Fibroblast of lung (primary cell): ENCODE measurements at regions not wholly inside any gene's neighbourhood (a gene's known extent, or its start where the extent isn't known, plus 50 kb on each side); places are given as distances from the start of the nearest gene placed in this dataset.
"Not testable (repeated sequence)": the region's sequence is repeated elsewhere in the genome, so short reads cannot be mapped to it uniquely, and the experiment has no call there.

Experiments
- DNase-seq, 2 donors: peaks; one replicate each; pipeline versions ENCODE4 v3.0.0 to v3.0.0-alpha.2; 2010; ENCODE audit warnings: low read depth in 2 of 2
- H2AFZ ChIP-seq: 2 replicates; pipeline ENCODE4 v1.5.1; 2012; ENCODE audit warnings: low read length, control low read depth, inconsistent platforms
- H3K27ac ChIP-seq: 2 replicates; pipeline ENCODE4 v1.5.1; 2011; ENCODE audit warnings: low read length, control low read depth; ENCODE audit not compliant: insufficient read depth
- H3K27me3 ChIP-seq: 2 replicates; pipeline ENCODE4 v1.5.1; 2011; ENCODE audit warnings: mild to moderate bottlenecking, low read length; ENCODE audit not compliant: control insufficient read depth, insufficient read depth
- H3K36me3 ChIP-seq: 2 replicates; pipeline ENCODE4 v1.5.1; 2011; ENCODE audit warnings: low read length; ENCODE audit not compliant: control insufficient read depth, insufficient read depth
- H3K4me1 ChIP-seq: 2 replicates; pipeline ENCODE4 v1.5.1; 2011; ENCODE audit warnings: low read length; ENCODE audit not compliant: control insufficient read depth, insufficient read depth; ENCODE audit errors: extremely low read depth
- H3K4me2 ChIP-seq: 2 replicates; pipeline ENCODE4 v1.5.1; 2011; ENCODE audit warnings: low read length, control low read depth; ENCODE audit not compliant: insufficient read depth; ENCODE audit errors: extremely low read depth
- H3K4me3 ChIP-seq, 4 experiments: fragments of 200-600 bp in 1 of 4; sonication (generic) in 1 of 4; replicated peaks in 1 of 4; 2 replicates each; pipeline ENCODE4 v1.5.1; 2011 to 2016; ENCODE audit warnings: low read length in 4 of 4, low read depth in 3 of 4, mild to moderate bottlenecking in 3 of 4, control low read depth in 2 of 4, inconsistent platforms in 1 of 4, mixed read lengths in 1 of 4; ENCODE audit not compliant: insufficient read depth in 1 of 4; ENCODE audit errors: control extremely low read depth in 1 of 4
- H3K79me2 ChIP-seq: 2 replicates; pipeline ENCODE4 v1.5.1; 2012; ENCODE audit warnings: mild to moderate bottlenecking, low read length, inconsistent platforms; ENCODE audit not compliant: control insufficient read depth, insufficient read depth
- H3K9ac ChIP-seq: 2 replicates; pipeline ENCODE4 v1.5.1; 2011; ENCODE audit warnings: mild to moderate bottlenecking, low read length, control low read depth; ENCODE audit not compliant: insufficient read depth
- H3K9me3 ChIP-seq: 2 replicates; pipeline ENCODE4 v1.5.1; 2012; ENCODE audit warnings: low read depth, low read length; ENCODE audit not compliant: control insufficient read depth, insufficient read depth
- H4K20me1 ChIP-seq: 2 replicates; pipeline ENCODE4 v1.5.1; 2011; ENCODE audit warnings: low read length; ENCODE audit not compliant: control insufficient read depth, insufficient read depth; ENCODE audit errors: extremely low read depth
- CTCF ChIP-seq, 2 donors: IDR thresholded peaks in 1 of 2; conservative IDR thresholded peaks in 1 of 2; 1 replicate in 1 of 2; 2 replicates in 1 of 2; pipeline ENCODE4 v1.5.1; 2011 to 2012; ENCODE audit warnings: low read length in 2 of 2, control low read depth in 1 of 2, inconsistent platforms in 1 of 2, low read depth in 1 of 2, mild to moderate bottlenecking in 1 of 2
- EZH2 ChIP-seq: IDR thresholded peaks from 2 replicates; pipeline ENCODE4 v1.5.1; 2012; ENCODE audit warnings: low read length, control low read depth, mild to moderate bottlenecking; ENCODE audit errors: missing control alignments

- Histone ChIP-seq H4K20me1 (no peaks in the 10 kb centered on the region), H3K4me3 (no peak overlapping the region), H3K9ac (no peak overlapping the region), H2AFZ (no peak overlapping the region), H3K4me1 (no peaks in the 10 kb centered on the region), H3K79me2 (no peaks in the 10 kb centered on the region), H3K36me3 (no peaks in the 10 kb centered on the region), H3K4me2 (no peak overlapping the region), H3K27me3 (no peaks in the 10 kb centered on the region), H3K27ac (no peak overlapping the region), H3K9me3 (no peaks in the 10 kb centered on the region)
- no peak for DNase-seq
- no peak for TF ChIP-seq EZH2
- no peak for TF ChIP-seq CTCF (conservative IDR thresholded peaks at IDR 0.05 in 1 of 2, IDR thresholded peaks at IDR 0.05 in 1 of 2; ENCODE audit: low read depth in 1 of 2, low read length in 2 of 2)
These were observed 510.1 kb upstream of the SLC39A10 start for GRCh38 chr2:195146761-195147541.

GRCh38 chr2:195138435-195138834 is 518.6 kb upstream of the SLC39A10 start:
- H3K9me3 ChIP-seq: no peaks in the 10 kb centered on the region

GRCh38 chr2:195125889-195126288 is 531.1 kb upstream of the SLC39A10 start:
- H3K27me3 ChIP-seq, H4K20me1 ChIP-seq, H3K27ac ChIP-seq, H3K4me2 ChIP-seq, H3K9me3 ChIP-seq, H3K36me3 ChIP-seq, H3K9ac ChIP-seq, DNase-seq, H2AFZ ChIP-seq, H3K79me2 ChIP-seq, H3K4me1 ChIP-seq, H3K4me3 ChIP-seq: not testable (repeated sequence)

More at GRCh38 chr2:195138435-195138834, 518.6 kb upstream of the SLC39A10 start:
- H3K27me3 ChIP-seq: no peaks in the 10 kb centered on the region
- no peak overlapping the region for H2AFZ ChIP-seq
- no peak overlapping the region for H3K27ac ChIP-seq
- no peaks in the 10 kb centered on the region for H4K20me1 ChIP-seq
- H3K4me3 ChIP-seq: no peak overlapping the region
- H3K36me3 ChIP-seq: no peaks in the 10 kb centered on the region
- H3K9ac ChIP-seq: no peak overlapping the region
- no peak for DNase-seq
- no peaks in the 10 kb centered on the region for H3K4me1 ChIP-seq
- no peak for TF ChIP-seq CTCF (conservative IDR thresholded peaks at IDR 0.05 in 1 of 2, IDR thresholded peaks at IDR 0.05 in 1 of 2; ENCODE audit: low read depth in 1 of 2, low read length in 2 of 2)
- TF ChIP-seq EZH2: no peak
- H3K4me2 ChIP-seq: no peak overlapping the region
- H3K79me2 ChIP-seq: no peaks in the 10 kb centered on the region
